Liver (tissue), 8 donors: ENCODE measurements at regions not wholly inside any gene's neighbourhood (a gene's known extent, or its start where the extent isn't known, plus 50 kb on each side); places are given as distances from the start of the nearest gene placed in this dataset.

Experiments used
- DNase-seq: peaks from one replicate; pipeline ENCODE4 v3.0.0-alpha.2; 2017; ENCODE audit warnings: low spot score
- H3K27ac ChIP-seq, 2 donors: one replicate each; pipeline ENCODE4 v1.7.0; 2013; ENCODE audit warnings: inconsistent platforms in 2 of 2, low read length in 2 of 2, control low read depth in 1 of 2, low read depth in 1 of 2, mild to moderate bottlenecking in 1 of 2
- H3K27me3 ChIP-seq, 4 donors: one replicate each; pipeline versions ENCODE4 v1.6.1 to v1.7.0; 2013; ENCODE audit warnings: low read length in 3 of 4, inconsistent platforms in 1 of 4, mild to moderate bottlenecking in 1 of 4, moderate library complexity in 1 of 4; ENCODE audit not compliant: control insufficient read depth in 4 of 4, insufficient read depth in 4 of 4
- H3K36me3 ChIP-seq, 4 donors: one replicate each; pipeline versions ENCODE4 v1.6.1 to v1.7.0; 2013; ENCODE audit warnings: low read length in 3 of 4, mild to moderate bottlenecking in 3 of 4, low read depth in 1 of 4, moderate library complexity in 1 of 4; ENCODE audit not compliant: control insufficient read depth in 4 of 4, insufficient read depth in 3 of 4
- H3K4me1 ChIP-seq, 4 donors: one replicate each; pipeline versions ENCODE4 v1.6.1 to v1.7.0; 2013; ENCODE audit warnings: low read length in 3 of 4, mild to moderate bottlenecking in 3 of 4, moderate library complexity in 1 of 4; ENCODE audit not compliant: control insufficient read depth in 4 of 4, insufficient read depth in 4 of 4
- H3K4me3 ChIP-seq, 3 donors: one replicate each; pipeline versions ENCODE4 v1.6.1 to v1.7.0; 2013; ENCODE audit warnings: low read length in 3 of 3, control low read depth in 1 of 3, low read depth in 1 of 3, mild to moderate bottlenecking in 1 of 3
- H3K9ac ChIP-seq, 2 donors: one replicate each; pipeline ENCODE4 v1.7.0; 2013; ENCODE audit warnings: low read length in 2 of 2, mild to moderate bottlenecking in 2 of 2, moderate library complexity in 2 of 2, control low read depth in 1 of 2, low read depth in 1 of 2
- H3K9me3 ChIP-seq, 4 donors: one replicate each; pipeline versions ENCODE4 v1.6.1 to v1.7.0; 2013; ENCODE audit warnings: low read length in 3 of 4; ENCODE audit not compliant: control insufficient read depth in 4 of 4
- ATF3 ChIP-seq: IDR thresholded peaks from 2 replicates; pipeline ENCODE4 v1.6.1; 2016; ENCODE audit warnings: antibody characterized with exemption
- CTCF ChIP-seq: fragments of 150-350 bp; IDR thresholded peaks from 2 replicates; pipeline ENCODE4 v1.5.1; 2017; ENCODE audit warnings: improper control_type of control experiment, low read depth, low read length; ENCODE audit not compliant: missing input control
- EGR1 ChIP-seq, 2 donors: IDR thresholded peaks; 2 replicates each; pipeline ENCODE4 v1.6.1; 2016 to 2018; ENCODE audit warnings: antibody characterized with exemption in 2 of 2, low read depth in 2 of 2
- FOXA1 ChIP-seq: IDR thresholded peaks from 2 replicates; pipeline ENCODE4 v1.6.1; 2016; ENCODE audit warnings: antibody characterized with exemption
- GABPA ChIP-seq, 2 donors: IDR thresholded peaks in 1 of 2; conservative IDR thresholded peaks in 1 of 2; 2 replicates each; pipeline ENCODE4 v1.6.1; 2016; ENCODE audit warnings: antibody characterized with exemption in 2 of 2, mild to moderate bottlenecking in 1 of 2, moderate library complexity in 1 of 2
- HNF4A ChIP-seq, 2 donors: conservative IDR thresholded peaks; 2 replicates each; pipeline ENCODE4 v1.6.1; 2016; ENCODE audit warnings: antibody characterized with exemption in 2 of 2, mild to moderate bottlenecking in 2 of 2
- HNF4G ChIP-seq: IDR thresholded peaks from 2 replicates; pipeline ENCODE4 v1.6.1; 2016; ENCODE audit warnings: antibody characterized with exemption
- JUND ChIP-seq, 2 donors: IDR thresholded peaks; 2 replicates each; pipeline ENCODE4 v1.6.1; 2016; ENCODE audit warnings: antibody characterized with exemption in 2 of 2
- NR2F2 ChIP-seq: IDR thresholded peaks from 2 replicates; pipeline ENCODE4 v1.6.1; 2016; ENCODE audit warnings: antibody characterized with exemption
- RAD21 ChIP-seq, 2 donors: IDR thresholded peaks; 2 replicates each; pipeline ENCODE4 v1.6.1; 2016; ENCODE audit warnings: antibody characterized with exemption in 2 of 2, mild to moderate bottlenecking in 2 of 2
- REST ChIP-seq: IDR thresholded peaks from 2 replicates; pipeline ENCODE4 v1.6.1; 2016; ENCODE audit warnings: antibody characterized with exemption, mild to moderate bottlenecking
- RXRA ChIP-seq, 2 donors: IDR thresholded peaks; 2 replicates each; pipeline ENCODE4 v1.6.1; 2017 to 2018; ENCODE audit warnings: antibody characterized with exemption in 2 of 2, mild to moderate bottlenecking in 1 of 2
- WGBS: extraction: QIAGEN DNeasy Blood & Tissue Kit; methylation state at CpG from one replicate; pipeline ENCODE4 v1.1.7; 2013; 5-methylcytosine and 5-hydroxymethylcytosine counted together
- donor health status: healthy.
- donor health status: healthy.
- donor health status: healthy.
- donor health status: healthy.
- donor health status: healthy.

GRCh38 chr13:39998166-39998565, 342.7 kb downstream of the COG6 start:
- TF ChIP-seq RAD21 (IDR thresholded peaks at IDR 0.05), result no peak
- no peak for TF ChIP-seq ATF3
- TF ChIP-seq NR2F2, result no peak
- TF ChIP-seq HNF4A (conservative IDR thresholded peaks at IDR 0.05), result no peak
- TF ChIP-seq EGR1 (IDR thresholded peaks at IDR 0.05; ENCODE audit: low read depth in 2 of 2), result no peak
- no peak for TF ChIP-seq JUND (IDR thresholded peaks at IDR 0.05)
- no peak for TF ChIP-seq HNF4G
- TF ChIP-seq FOXA1, result no peak
- no peak for TF ChIP-seq CTCF
- TF ChIP-seq GABPA (IDR thresholded peaks at IDR 0.05 in 1 of 2, conservative IDR thresholded peaks at IDR 0.05 in 1 of 2), result no peak
- no peak for TF ChIP-seq REST
- no peak for TF ChIP-seq RXRA (IDR thresholded peaks at IDR 0.05)
- Histone ChIP-seq H3K36me3 (no peaks in the 10 kb centered on the region), H3K9me3 (no peaks in the 10 kb centered on the region), H3K4me3 (no peak overlapping the region), H3K9ac (no peak overlapping the region), H3K27ac (no peak overlapping the region), H3K27me3 (no peaks in the 10 kb centered on the region), H3K4me1 (no peaks in the 10 kb centered on the region)
- no peak for DNase-seq
- 91% methylated on average over 6 of the region's 6 CpGs for WGBS

- H3K27ac ChIP-seq, result no peak overlapping the region
- no peaks in the 10 kb centered on the region for H3K9me3 ChIP-seq
- WGBS, result 78% methylated on average over 5 of the region's 5 CpGs
- TF ChIP-seq CTCF (no peak), RXRA (IDR thresholded peaks at IDR 0.05) (no peak), REST (no peak), HNF4A (conservative IDR thresholded peaks at IDR 0.05) (no peak)
- H3K4me3 ChIP-seq, result no peak overlapping the region
- no peak overlapping the region for H3K9ac ChIP-seq
- no peaks in the 10 kb centered on the region for H3K4me1 ChIP-seq
- DNase-seq, result no peak
- no peaks in the 10 kb centered on the region for H3K27me3 ChIP-seq
- H3K36me3 ChIP-seq, result no peaks in the 10 kb centered on the region
Observed at GRCh38 chr13:40002016-40002415, 346.6 kb downstream of the COG6 start.
